H9 (cell line): ENCODE measurements at regions not wholly inside any gene's neighbourhood (a gene's known extent, or its start where the extent isn't known, plus 50 kb on each side); places are given as distances from the start of the nearest gene placed in this dataset.
A peak's percentile ranks its signal among the peaks of the same experiment; 100 is the strongest.

Experiments used
- DNase-seq: peaks from one replicate; pipeline ENCODE4 v3.0.0-alpha.2; 2017
- H2AFZ ChIP-seq: one replicate; pipeline ENCODE4 v1.6.1; 2013; ENCODE audit warnings: mild to moderate bottlenecking, low read length, control low read depth, moderate library complexity
- H2AK5ac ChIP-seq: 2 replicates; pipeline ENCODE4 v1.6.1; 2013; ENCODE audit warnings: low read length, control low read depth, mixed read lengths; ENCODE audit not compliant: insufficient read length
- H2BK120ac ChIP-seq: one replicate; pipeline ENCODE4 v1.6.1; 2013; ENCODE audit warnings: low read depth, mild to moderate bottlenecking, low read length, control low read depth, inconsistent platforms; ENCODE audit not compliant: poor library complexity, severe bottlenecking
- H2BK12ac ChIP-seq: 2 replicates; pipeline ENCODE4 v1.6.1; 2013; ENCODE audit warnings: low read length, control low read depth, mixed read lengths, low read depth; ENCODE audit not compliant: insufficient read length
- H2BK15ac ChIP-seq: 2 replicates; pipeline ENCODE4 v1.6.1; 2013; ENCODE audit warnings: low read depth, low read length, control low read depth
- H2BK20ac ChIP-seq: one replicate; pipeline ENCODE4 v1.6.1; 2013; ENCODE audit warnings: low read depth, mild to moderate bottlenecking, low read length, control low read depth, inconsistent platforms; ENCODE audit not compliant: poor library complexity, severe bottlenecking
- H2BK5ac ChIP-seq: 2 replicates; pipeline ENCODE4 v1.6.1; 2013; ENCODE audit warnings: low read length, control low read depth, mixed read lengths; ENCODE audit not compliant: insufficient read length
- H3K14ac ChIP-seq: 2 replicates; pipeline ENCODE4 v1.6.1; 2013; ENCODE audit warnings: low read length, control low read depth; ENCODE audit not compliant: insufficient read depth
- H3K18ac ChIP-seq: 2 replicates; pipeline ENCODE4 v1.6.1; 2013; ENCODE audit warnings: low read depth, mild to moderate bottlenecking, mixed read lengths, low read length, control low read depth; ENCODE audit not compliant: insufficient read length
- H3K23ac ChIP-seq: 2 replicates; pipeline ENCODE4 v1.6.1; 2013; ENCODE audit warnings: low read length, control low read depth, mixed read lengths, low read depth; ENCODE audit not compliant: insufficient read length
- H3K23me2 ChIP-seq: 2 replicates; pipeline ENCODE4 v1.6.1; 2013; ENCODE audit warnings: low read depth, mild to moderate bottlenecking, mixed read lengths, low read length, control low read depth; ENCODE audit not compliant: insufficient read length, poor library complexity, severe bottlenecking
- H3K27ac ChIP-seq: 2 replicates; pipeline ENCODE4 v1.5.1; 2013; ENCODE audit warnings: low read length, control low read depth, mixed read lengths, low read depth; ENCODE audit not compliant: insufficient read length
- H3K27me3 ChIP-seq: 2 replicates; pipeline ENCODE4 v1.6.1; 2013; ENCODE audit warnings: low read length, control low read depth, inconsistent platforms; ENCODE audit not compliant: insufficient read depth
- H3K4ac ChIP-seq: 2 replicates; pipeline ENCODE4 v1.6.1; 2013; ENCODE audit warnings: low read depth, mild to moderate bottlenecking, control low read depth, inconsistent platforms, low read length, moderate library complexity
- H3K4me1 ChIP-seq: 2 replicates; pipeline ENCODE4 v1.6.1; 2013; ENCODE audit warnings: low read length, control low read depth, inconsistent platforms; ENCODE audit not compliant: insufficient read depth
- H3K4me2 ChIP-seq: 2 replicates; pipeline ENCODE4 v1.6.1; 2013; ENCODE audit warnings: low read length, control low read depth, mixed read lengths; ENCODE audit not compliant: insufficient read length, insufficient read depth
- H3K56ac ChIP-seq: 2 replicates; pipeline ENCODE4 v1.6.1; 2013; ENCODE audit warnings: low read depth, mild to moderate bottlenecking, mixed read lengths, low read length, control low read depth; ENCODE audit not compliant: insufficient read length
- H3K79me1 ChIP-seq: 2 replicates; pipeline ENCODE4 v1.6.1; 2013; ENCODE audit warnings: low read depth, mild to moderate bottlenecking, moderate library complexity, low read length, control low read depth, inconsistent platforms; ENCODE audit not compliant: insufficient read depth, poor library complexity, severe bottlenecking
- H3K79me2 ChIP-seq: 2 replicates; pipeline ENCODE4 v1.6.1; 2013; ENCODE audit warnings: low read length, control low read depth, inconsistent platforms; ENCODE audit not compliant: insufficient read depth
- H3K9ac ChIP-seq: 2 replicates; pipeline ENCODE4 v1.6.1; 2013; ENCODE audit warnings: low read length, control low read depth, mixed read lengths; ENCODE audit not compliant: insufficient read length; ENCODE audit errors: extremely low read depth
- H3K9me3 ChIP-seq: one replicate; pipeline ENCODE4 v1.6.1; 2013; ENCODE audit warnings: low read depth, low read length, inconsistent platforms; ENCODE audit not compliant: control insufficient read depth
- H3T11ph ChIP-seq: one replicate; pipeline ENCODE4 v1.6.1; 2013; ENCODE audit warnings: mild to moderate bottlenecking, low read length, control low read depth, inconsistent platforms
- H4K20me1 ChIP-seq: one replicate; pipeline ENCODE4 v1.6.1; 2013; ENCODE audit not compliant: control insufficient read depth, insufficient read length, insufficient read depth
- H4K5ac ChIP-seq: 2 replicates; pipeline ENCODE4 v1.6.1; 2013; ENCODE audit warnings: low read depth, mild to moderate bottlenecking, mixed read lengths, low read length, control low read depth; ENCODE audit not compliant: insufficient read length
- H4K8ac ChIP-seq: replicated peaks from 2 replicates; pipeline ENCODE4 v1.6.1; 2013; ENCODE audit warnings: low read length, control low read depth, mixed read lengths, low read depth; ENCODE audit not compliant: insufficient read length
- H4K91ac ChIP-seq: 2 replicates; pipeline ENCODE4 v1.6.1; 2013; ENCODE audit warnings: low read depth, mild to moderate bottlenecking, moderate library complexity, mixed read lengths, low read length, control low read depth; ENCODE audit not compliant: insufficient read length
- H3K27ac Mint-ChIP-seq, 3 experiments: 2 replicates in 2 of 3; 3 replicates in 1 of 3; pipeline ENCODE4 v1.8.0; 2020 to 2021; ENCODE audit warnings: mixed read lengths in 3 of 3, mild to moderate bottlenecking in 1 of 3, moderate library complexity in 1 of 3
- H3K27me3 Mint-ChIP-seq: 2 replicates; pipeline ENCODE4 v1.8.0; 2021; ENCODE audit warnings: low read depth, mild to moderate bottlenecking, moderate library complexity, mixed read lengths
- H3K36me3 Mint-ChIP-seq, 3 experiments: 2 replicates in 2 of 3; 3 replicates in 1 of 3; pipeline ENCODE4 v1.8.0; 2020 to 2021; ENCODE audit warnings: low read depth in 3 of 3, mixed read lengths in 3 of 3; ENCODE audit not compliant: insufficient read depth in 1 of 3
- H3K4me1 Mint-ChIP-seq, 2 experiments: 2 replicates each; pipeline ENCODE4 v1.8.0; 2020; ENCODE audit warnings: mixed read lengths in 2 of 2
- H3K4me3 Mint-ChIP-seq, 2 experiments: 2 replicates in 1 of 2; 3 replicates in 1 of 2; pipeline ENCODE4 v1.8.0; 2020 to 2021; ENCODE audit warnings: mild to moderate bottlenecking in 2 of 2, mixed read lengths in 2 of 2, moderate library complexity in 1 of 2
- H3K9me3 Mint-ChIP-seq, 2 experiments: 2 replicates in 1 of 2; 3 replicates in 1 of 2; pipeline ENCODE4 v1.8.0; 2020; ENCODE audit warnings: mild to moderate bottlenecking in 2 of 2, mixed read lengths in 2 of 2, moderate library complexity in 1 of 2
- WGBS: extraction: QIAGEN DNeasy Blood & Tissue Kit; methylation state at CpG from one replicate; pipeline ENCODE4 v1.1.7; 2013; ENCODE audit warnings: missing lambda C conversion rate, low lambda C conversion rate, mixed read lengths; ENCODE audit not compliant: insufficient read length; ENCODE audit errors: extremely low coverage; 5-methylcytosine and 5-hydroxymethylcytosine counted together
- TF ChIP-seq, protein P1 (sequence below): fragments of 200-600 bp; sonication (generic); conservative IDR thresholded peaks from 3 replicates; pipeline ENCODE4 v1.8.0; 2021; ENCODE audit warnings: antibody characterized with exemption, mild to moderate bottlenecking

DNA sequence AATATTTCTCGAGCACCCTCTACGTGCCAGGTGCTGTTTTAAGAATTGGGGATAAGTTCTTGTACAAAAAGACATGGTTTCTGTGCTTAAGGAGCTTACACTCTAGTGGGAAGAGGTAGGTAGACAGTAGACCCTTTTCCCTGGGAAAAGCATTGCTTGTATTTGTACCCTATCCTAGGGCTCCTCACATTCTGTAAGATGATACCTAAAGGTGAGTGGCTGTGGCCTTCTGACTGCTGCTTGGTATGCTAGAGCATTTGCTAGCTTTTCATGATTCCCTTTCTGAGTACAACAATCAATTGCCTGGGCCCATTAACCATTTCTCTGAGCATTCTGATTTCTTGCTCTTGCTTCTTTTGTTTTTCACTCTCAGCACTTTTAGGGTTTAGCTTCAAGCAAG lies 286.6 kb downstream of the ZIC3 start:
- no peak overlapping the region for H3K56ac ChIP-seq
- Mint-ChIP-seq H3K9me3 (peaks cover 0 to 35% of the 10 kb centered on the region in 2 experiments; a peak in 2 of 5 replicates), H3K36me3 (peaks cover 0 to 6% (median 0%) of the 10 kb centered on the region in 3 experiments; a peak in 3 of 7 replicates), H3K27me3 (peaks cover 1% of the 10 kb centered on the region), H3K27ac (peak overlapping the region in 1 of 3 experiments; percentile 87; a peak in 2 of 7 replicates), H3K4me3 (no peak overlapping the region), H3K4me1 (peaks cover 21 to 28% of the 10 kb centered on the region in 2 experiments)
- H3K79me2 ChIP-seq: no peaks in the 10 kb centered on the region
- H2BK12ac ChIP-seq: no peak overlapping the region
- TF ChIP-seq, protein P1, sequence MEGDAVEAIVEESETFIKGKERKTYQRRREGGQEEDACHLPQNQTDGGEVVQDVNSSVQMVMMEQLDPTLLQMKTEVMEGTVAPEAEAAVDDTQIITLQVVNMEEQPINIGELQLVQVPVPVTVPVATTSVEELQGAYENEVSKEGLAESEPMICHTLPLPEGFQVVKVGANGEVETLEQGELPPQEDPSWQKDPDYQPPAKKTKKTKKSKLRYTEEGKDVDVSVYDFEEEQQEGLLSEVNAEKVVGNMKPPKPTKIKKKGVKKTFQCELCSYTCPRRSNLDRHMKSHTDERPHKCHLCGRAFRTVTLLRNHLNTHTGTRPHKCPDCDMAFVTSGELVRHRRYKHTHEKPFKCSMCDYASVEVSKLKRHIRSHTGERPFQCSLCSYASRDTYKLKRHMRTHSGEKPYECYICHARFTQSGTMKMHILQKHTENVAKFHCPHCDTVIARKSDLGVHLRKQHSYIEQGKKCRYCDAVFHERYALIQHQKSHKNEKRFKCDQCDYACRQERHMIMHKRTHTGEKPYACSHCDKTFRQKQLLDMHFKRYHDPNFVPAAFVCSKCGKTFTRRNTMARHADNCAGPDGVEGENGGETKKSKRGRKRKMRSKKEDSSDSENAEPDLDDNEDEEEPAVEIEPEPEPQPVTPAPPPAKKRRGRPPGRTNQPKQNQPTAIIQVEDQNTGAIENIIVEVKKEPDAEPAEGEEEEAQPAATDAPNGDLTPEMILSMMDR: no peak
- H3K4me2 ChIP-seq: no peak overlapping the region
- H3K14ac ChIP-seq: no peak overlapping the region
- no CpG with 5 or more reads among the region's 2 CpGs for WGBS
- no peak overlapping the region for H3K4ac ChIP-seq
- H4K20me1 ChIP-seq: no peaks in the 10 kb centered on the region
- no peak overlapping the region for H3K18ac ChIP-seq
- H4K5ac ChIP-seq: no peak overlapping the region
- no peak overlapping the region for H3T11ph ChIP-seq
- DNase-seq: no peak
- H3K27ac ChIP-seq: no peak overlapping the region
- no peaks in the 10 kb centered on the region for H3K79me1 ChIP-seq
- H3K9ac ChIP-seq: no peak overlapping the region
- H2BK15ac ChIP-seq: no peak overlapping the region
- H2BK5ac ChIP-seq: no peak overlapping the region
- H2AFZ ChIP-seq: no peak overlapping the region
- no peak overlapping the region for H2BK120ac ChIP-seq
- no peaks in the 10 kb centered on the region for H3K27me3 ChIP-seq
- no peak overlapping the region for H3K23ac ChIP-seq
- H3K23me2 ChIP-seq: no peaks in the 10 kb centered on the region
- H2AK5ac ChIP-seq: no peak overlapping the region
- no peak overlapping the region for H4K8ac ChIP-seq
- no peaks in the 10 kb centered on the region for H3K9me3 ChIP-seq
- no peak overlapping the region for H4K91ac ChIP-seq
- no peak overlapping the region for H2BK20ac ChIP-seq
- H3K4me1 ChIP-seq: peaks cover 10% of the 10 kb centered on the region
